OCI-LY3 (cell line): ENCODE measurements at regions not wholly inside any gene's neighbourhood (a gene's known extent, or its start where the extent isn't known, plus 50 kb on each side); places are given as distances from the start of the nearest gene placed in this dataset.

Experiments
- CTCF ChIP-seq: fragments of 200-600, 300-600 bp; sonication (generic); IDR thresholded peaks from 2 replicates; pipeline ENCODE4 v1.5.1; 2014; ENCODE audit warnings: antibody characterized with exemption, low read length, low read depth
- EZH2phosphoT487 ChIP-seq: fragments of 200-600 bp; shearing (Covaris generic); IDR thresholded peaks from 2 replicates; pipeline ENCODE4 v1.6.1; 2018; ENCODE audit warnings: antibody characterized with exemption, mixed run types, low read depth

- TF ChIP-seq CTCF = no peak
- no peak for TF ChIP-seq EZH2phosphoT487
Measured at GRCh38 chr18:27483276-27483675, 298.2 kb upstream of the CHST9 start.
